BLaER1 treated with 17β-estradiol and CSF1 and Interleukin-3, amounts not matched to agents 10 nM and 100 nM (cell line): ENCODE measurements at regions not wholly inside any gene's neighbourhood (a gene's known extent, or its start where the extent isn't known, plus 50 kb on each side); places are given as distances from the start of the nearest gene placed in this dataset.
A peak's percentile ranks its signal among the peaks of the same experiment; 100 is the strongest.

Experiments
- H3K27ac ChIP-seq, 11 experiments: shearing (Covaris generic); formaldehyde crosslinking; 2 replicates each; pipeline ENCODE4 v1.8.1; 2022
- H3K27me3 ChIP-seq, 11 experiments: shearing (Covaris generic); formaldehyde crosslinking; 2 replicates each; pipeline ENCODE4 v1.8.1; 2022
- H3K36me3 ChIP-seq, 11 experiments: shearing (Covaris generic); formaldehyde crosslinking; 2 replicates each; pipeline ENCODE4 v1.8.1; 2022
- H3K4me1 ChIP-seq, 10 experiments: shearing (Covaris generic); formaldehyde crosslinking; 2 replicates each; pipeline ENCODE4 v1.8.1; 2022
- H3K4me2 ChIP-seq, 11 experiments: shearing (Covaris generic); formaldehyde crosslinking; 2 replicates each; pipeline ENCODE4 v1.8.1; 2022
- H3K4me3 ChIP-seq, 10 experiments: shearing (Covaris generic); formaldehyde crosslinking; 2 replicates each; pipeline ENCODE4 v1.8.1; 2022
- H3K9ac ChIP-seq, 11 experiments: shearing (Covaris generic); formaldehyde crosslinking; 2 replicates each; pipeline ENCODE4 v1.8.1; 2022
- H3K9me3 ChIP-seq, 11 experiments: shearing (Covaris generic); formaldehyde crosslinking; replicated peaks in 1 of 11; 2 replicates each; pipeline ENCODE4 v1.8.1; 2022
- H4K20me1 ChIP-seq, 11 experiments: shearing (Covaris generic); formaldehyde crosslinking; 2 replicates each; pipeline ENCODE4 v1.8.1; 2022
- Cebpa-rat ChIP-seq, 11 experiments: shearing (Covaris generic); IDR thresholded peaks; 2 replicates each; pipeline ENCODE4 v1.8.1; 2022

- H3K4me3 ChIP-seq = no peak overlapping the region
- H3K9ac ChIP-seq = peak overlapping the region in 3 of 11 experiments; percentile 11 to 31 (median 18); a peak in 2 of 22 replicates
- H3K4me2 ChIP-seq = peak overlapping the region in 7 of 11 experiments; percentile 17 to 46 (median 37); a peak in 12 of 22 replicates
- TF ChIP-seq Cebpa-rat (IDR thresholded peaks at IDR 0.05) = no peak
- H3K27me3 ChIP-seq = no peaks in the 10 kb centered on the region
- H3K4me1 ChIP-seq = peaks cover 0 to 30% (median 11%) of the 10 kb centered on the region in 10 experiments; a peak in 14 of 20 replicates
- H3K9me3 ChIP-seq = peaks cover 53 to 79% (median 62%) of the 10 kb centered on the region in 11 experiments
- H3K36me3 ChIP-seq = peaks cover 0 to 3% (median 0%) of the 10 kb centered on the region in 11 experiments; a peak in 1 of 22 replicates
- no peaks in the 10 kb centered on the region for H4K20me1 ChIP-seq
- H3K27ac ChIP-seq = peak overlapping the region in 7 of 11 experiments; percentile 22 to 77 (median 61); a peak in 13 of 22 replicates
Observed at GRCh38 chr11:43072911-43073310, 238.9 kb upstream of the API5 start.

GRCh38 chr11:43074810-43075209, 237.0 kb upstream of the API5 start:
- H3K27me3 ChIP-seq = no peaks in the 10 kb centered on the region
- H3K9me3 ChIP-seq = peaks cover 39 to 64% (median 48%) of the 10 kb centered on the region in 11 experiments
- H3K9ac ChIP-seq = no peak overlapping the region
- H4K20me1 ChIP-seq = no peaks in the 10 kb centered on the region
- no peak overlapping the region for H3K4me3 ChIP-seq
- no peak overlapping the region for H3K27ac ChIP-seq
- no peak overlapping the region for H3K4me2 ChIP-seq
- TF ChIP-seq Cebpa-rat (IDR thresholded peaks at IDR 0.05) = no peak
- H3K36me3 ChIP-seq = peaks cover 0 to 3% (median 0%) of the 10 kb centered on the region in 11 experiments; a peak in 1 of 22 replicates
- peaks cover 0 to 22% (median 11%) of the 10 kb centered on the region in 10 experiments; a peak in 14 of 20 replicates for H3K4me1 ChIP-seq

- no peak overlapping the region for H3K27ac ChIP-seq
- no peaks in the 10 kb centered on the region for H3K36me3 ChIP-seq
- no peaks in the 10 kb centered on the region for H3K4me1 ChIP-seq
- H4K20me1 ChIP-seq = no peaks in the 10 kb centered on the region
- no peak overlapping the region for H3K4me3 ChIP-seq
- H3K27me3 ChIP-seq = no peaks in the 10 kb centered on the region
- peaks cover 0 to 9% (median 0%) of the 10 kb centered on the region in 11 experiments; a peak in 1 of 22 replicates for H3K9me3 ChIP-seq
- H3K9ac ChIP-seq = no peak overlapping the region
- no peak overlapping the region for H3K4me2 ChIP-seq
- no peak for TF ChIP-seq Cebpa-rat (IDR thresholded peaks at IDR 0.05)
Observed at GRCh38 chr11:43101113-43101512, 210.7 kb upstream of the API5 start.

- H3K9ac ChIP-seq = no peak overlapping the region
- H3K4me2 ChIP-seq = no peak overlapping the region
- H4K20me1 ChIP-seq = no peaks in the 10 kb centered on the region
- no peaks in the 10 kb centered on the region; a peak in 1 of 22 replicates for H3K9me3 ChIP-seq
- no peak for TF ChIP-seq Cebpa-rat (IDR thresholded peaks at IDR 0.05)
- H3K27ac ChIP-seq = no peak overlapping the region
- H3K4me3 ChIP-seq = no peak overlapping the region
- no peaks in the 10 kb centered on the region for H3K36me3 ChIP-seq
- no peaks in the 10 kb centered on the region for H3K27me3 ChIP-seq
- H3K4me1 ChIP-seq = no peaks in the 10 kb centered on the region
Observed at GRCh38 chr11:43116071-43116470, 195.7 kb upstream of the API5 start.

- no peak overlapping the region for H3K9ac ChIP-seq
- no peaks in the 10 kb centered on the region; a peak in 1 of 22 replicates for H3K9me3 ChIP-seq
- no peak overlapping the region for H3K27ac ChIP-seq
- peaks cover 0 to 12% (median 7%) of the 10 kb centered on the region in 10 experiments; a peak in 7 of 20 replicates for H3K4me1 ChIP-seq
- no peaks in the 10 kb centered on the region for H3K27me3 ChIP-seq
- no peaks in the 10 kb centered on the region for H3K36me3 ChIP-seq
- no peaks in the 10 kb centered on the region for H4K20me1 ChIP-seq
- H3K4me2 ChIP-seq = no peak overlapping the region
- TF ChIP-seq Cebpa-rat (IDR thresholded peaks at IDR 0.05) = no peak
- H3K4me3 ChIP-seq = no peak overlapping the region
Observed at GRCh38 chr11:43119275-43119970, 192.4 kb upstream of the API5 start.

- H3K36me3 ChIP-seq = no peaks in the 10 kb centered on the region
- TF ChIP-seq Cebpa-rat (IDR thresholded peaks at IDR 0.05) = no peak
- H4K20me1 ChIP-seq = no peaks in the 10 kb centered on the region
- peaks cover 0 to 18% (median 8%) of the 10 kb centered on the region in 10 experiments; a peak in 7 of 20 replicates for H3K4me1 ChIP-seq
- H3K27me3 ChIP-seq = no peaks in the 10 kb centered on the region
- no peak overlapping the region for H3K9ac ChIP-seq
- H3K27ac ChIP-seq = no peak overlapping the region
- no peak overlapping the region for H3K4me3 ChIP-seq
- no peaks in the 10 kb centered on the region for H3K9me3 ChIP-seq
- no peak overlapping the region for H3K4me2 ChIP-seq
Observed at GRCh38 chr11:43122546-43122945, 189.2 kb upstream of the API5 start.

GRCh38 chr11:43123443-43123842, 188.4 kb upstream of the API5 start:
- Histone ChIP-seq H3K4me3 (no peak overlapping the region), H3K9ac (no peak overlapping the region), H3K27me3 (no peaks in the 10 kb centered on the region), H3K9me3 (no peaks in the 10 kb centered on the region), H3K27ac (no peak overlapping the region), H3K36me3 (no peaks in the 10 kb centered on the region), H3K4me1 (peaks cover 0 to 18% (median 8%) of the 10 kb centered on the region in 10 experiments; a peak in 7 of 20 replicates), H4K20me1 (no peaks in the 10 kb centered on the region), H3K4me2 (peak overlapping the region in 6 of 11 experiments; percentile 3 to 43 (median 30); a peak in 8 of 22 replicates)
- no peak for TF ChIP-seq Cebpa-rat (IDR thresholded peaks at IDR 0.05)

GRCh38 chr11:43124272-43124935, 187.4 kb upstream of the API5 start:
- Histone ChIP-seq H3K4me1 (peaks cover 0 to 18% (median 8%) of the 10 kb centered on the region in 10 experiments; a peak in 7 of 20 replicates), H4K20me1 (no peaks in the 10 kb centered on the region), H3K27ac (no peak overlapping the region), H3K9me3 (no peaks in the 10 kb centered on the region), H3K4me2 (peak overlapping the region in 6 of 11 experiments; percentile 3 to 43 (median 30); a peak in 9 of 22 replicates), H3K4me3 (no peak overlapping the region), H3K36me3 (no peaks in the 10 kb centered on the region), H3K9ac (no peak overlapping the region), H3K27me3 (no peaks in the 10 kb centered on the region)
- no peak for TF ChIP-seq Cebpa-rat (IDR thresholded peaks at IDR 0.05)

GRCh38 chr11:43129329-43129728, 182.5 kb upstream of the API5 start:
- H3K4me2 ChIP-seq = no peak overlapping the region
- no peak overlapping the region for H3K9ac ChIP-seq
- peaks cover 0 to 13% (median 6%) of the 10 kb centered on the region in 10 experiments; a peak in 9 of 20 replicates for H3K4me1 ChIP-seq
- no peaks in the 10 kb centered on the region for H4K20me1 ChIP-seq
- no peaks in the 10 kb centered on the region for H3K27me3 ChIP-seq
- H3K4me3 ChIP-seq = no peak overlapping the region
- H3K36me3 ChIP-seq = no peaks in the 10 kb centered on the region
- H3K9me3 ChIP-seq = no peaks in the 10 kb centered on the region
- no peak overlapping the region for H3K27ac ChIP-seq
- peak in 10 of 11 experiments; percentile 14 to 89 (median 56); a peak in 13 of 22 replicates for TF ChIP-seq Cebpa-rat (IDR thresholded peaks at IDR 0.05)
